ENCODE measurements at regions not wholly inside any gene's neighbourhood (a gene's known extent, or its start where the extent isn't known, plus 50 kb on each side); places are given as distances from the start of the nearest gene placed in this dataset.
"Not testable (repeated sequence)": the region's sequence is repeated elsewhere in the genome, so short reads cannot be mapped to it uniquely, and the experiment has no call there.

- no peak for DNase-seq
Observed at GRCh38 chr14:44453433-44454171, 53.5 kb downstream of the FSCB start.

- DNase-seq, result not testable (repeated sequence)
Observed at GRCh38 chr14:44450232-44450631, 56.9 kb downstream of the FSCB start.

DNA sequence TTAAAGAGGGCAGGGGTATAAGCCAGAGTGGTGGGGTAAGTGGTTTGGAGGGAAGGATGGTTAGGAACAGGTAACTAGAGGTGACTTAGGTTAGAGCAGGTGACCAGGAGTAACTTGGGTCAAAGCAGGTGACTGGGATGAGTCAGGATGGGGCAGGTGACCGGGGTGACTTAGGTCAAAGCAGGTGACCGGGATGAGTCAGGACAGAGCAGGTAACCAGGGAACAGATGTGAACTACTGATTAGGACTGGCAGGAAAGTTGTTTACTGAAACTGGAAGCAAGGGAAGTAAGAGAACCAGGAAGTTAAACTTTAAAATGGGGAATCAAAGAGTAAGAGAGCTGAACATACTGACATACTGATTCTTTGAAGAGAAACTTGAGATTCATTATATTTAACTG lies 57.4 kb downstream of the FSCB start:
- no peak for DNase-seq

DNA sequence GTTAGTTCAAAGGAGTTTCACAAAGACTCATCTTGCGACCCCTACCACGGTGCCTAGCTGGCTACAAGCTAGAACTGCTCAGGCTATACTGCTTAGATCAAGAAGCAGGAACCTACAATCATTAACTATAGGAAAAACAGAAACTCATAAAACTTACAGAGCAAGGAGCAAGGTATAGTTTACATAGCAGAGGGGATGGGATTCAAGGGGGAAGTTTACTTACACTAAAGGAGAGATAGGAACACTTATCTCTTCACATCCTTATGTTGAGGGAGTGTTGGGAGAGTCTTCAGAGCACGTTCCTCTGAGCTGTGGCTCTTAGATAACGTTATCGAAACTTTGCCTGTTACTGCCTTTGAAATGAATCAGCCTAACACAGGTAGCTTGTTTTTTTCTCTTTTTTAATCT lies 58.1 kb downstream of the FSCB start:
- DNase-seq, result no peak

DNA sequence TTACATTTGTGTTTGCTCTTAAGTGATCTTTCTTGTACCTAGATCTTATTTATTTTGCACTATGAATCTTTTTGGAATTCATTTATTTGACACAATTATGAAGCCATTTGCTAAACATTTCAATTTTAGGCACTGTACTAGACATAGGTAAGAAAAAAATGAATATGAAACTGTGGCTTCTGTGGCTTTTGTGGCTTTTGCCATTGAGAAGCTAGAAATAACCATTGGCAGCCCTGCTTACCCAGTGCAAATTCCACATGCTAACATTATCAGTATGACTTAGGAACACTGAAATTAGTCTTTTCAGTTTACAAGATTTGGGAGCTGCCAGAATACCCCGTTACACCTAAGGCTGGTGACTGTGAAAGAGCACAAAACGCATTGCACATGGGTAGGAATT lies 60.1 kb downstream of the FSCB start:
- no peak for DNase-seq

GRCh38 chr14:44444454-44444853 lies 62.6 kb downstream of the FSCB start:
- no peak for DNase-seq

DNA sequence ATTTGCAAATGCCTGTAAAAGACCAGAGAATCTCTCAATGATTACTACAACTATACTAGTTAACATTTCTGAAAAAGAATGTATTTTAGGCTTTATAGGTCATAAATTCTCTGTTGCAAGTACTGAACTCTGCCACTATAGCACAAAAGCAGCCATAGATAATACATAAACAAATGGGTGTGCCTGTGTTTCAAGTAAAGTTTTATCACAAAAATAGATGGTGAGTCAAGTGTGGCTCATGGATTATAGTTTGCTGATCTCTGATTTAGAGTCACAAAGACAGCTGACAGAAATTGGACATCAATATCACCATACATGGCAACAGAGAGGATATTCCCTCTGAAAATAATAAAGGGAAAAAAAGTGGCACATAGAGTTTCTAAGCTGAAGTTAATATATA lies 68.1 kb downstream of the FSCB start:
- no peak for DNase-seq

- no peak for DNase-seq
Observed at GRCh38 chr14:44438221-44438620, 68.9 kb downstream of the FSCB start.

DNA sequence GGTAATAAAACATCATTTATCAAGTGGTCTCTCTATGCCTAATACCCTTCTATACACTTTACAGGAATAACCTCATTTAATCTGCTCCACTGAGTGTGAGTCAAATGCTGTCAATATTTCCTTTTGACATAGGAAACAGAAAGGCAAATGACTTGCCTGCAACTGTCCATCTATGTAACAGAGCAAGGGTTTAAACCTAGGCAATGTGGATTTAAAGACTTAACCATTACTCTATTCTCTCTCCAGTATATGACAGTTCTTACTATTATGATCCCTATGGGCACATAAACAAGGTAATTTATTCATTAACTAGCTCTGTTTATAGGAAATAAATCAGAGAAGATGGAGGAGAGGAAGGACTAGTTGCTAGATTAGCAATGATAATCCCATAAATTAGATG lies 70.6 kb downstream of the FSCB start:
- no peak for DNase-seq

DNA sequence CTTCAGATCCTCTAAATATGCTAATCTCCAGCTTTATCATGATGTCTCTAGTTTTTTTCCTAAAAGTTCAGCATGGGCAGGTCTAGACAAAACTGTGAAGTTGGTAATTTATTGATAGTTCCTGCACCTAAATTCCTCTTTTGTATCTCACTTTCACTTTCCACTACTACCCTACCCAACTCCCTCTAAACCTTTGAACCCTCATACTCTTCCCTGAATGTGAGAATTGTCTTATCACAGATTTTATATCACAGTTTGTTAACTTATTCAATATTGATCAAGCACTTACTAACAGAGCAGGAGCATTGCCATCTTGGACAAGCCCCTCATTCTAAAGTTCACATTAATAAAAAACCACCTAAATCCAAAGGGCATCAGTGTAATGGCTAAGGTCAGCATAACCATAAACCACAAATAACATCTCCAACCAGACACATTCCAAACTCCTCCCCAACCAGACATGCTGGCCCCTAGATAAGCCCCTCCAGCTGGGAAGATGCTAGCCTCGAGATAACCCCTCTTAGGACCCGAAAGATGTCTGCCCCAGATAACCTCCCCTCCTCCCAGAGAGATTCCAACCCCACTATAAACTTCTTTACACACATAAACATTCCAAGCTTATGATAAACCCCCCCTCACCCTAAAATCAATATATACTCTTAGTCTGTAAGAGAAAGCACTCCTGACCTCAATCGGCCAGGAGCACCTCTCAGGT lies 78.7 kb downstream of the FSCB start:
- DNase-seq, result no peak

- no peak for DNase-seq
Observed at GRCh38 chr14:44422699-44423098, 84.4 kb downstream of the FSCB start.

GRCh38 chr14:44420226-44420625 lies 86.9 kb downstream of the FSCB start:
- DNase-seq, result no peak

GRCh38 chr14:44418856-44419255 lies 88.2 kb downstream of the FSCB start:
- DNase-seq, result no peak

GRCh38 chr14:44417809-44418208 lies 89.3 kb downstream of the FSCB start:
- no peak for DNase-seq

DNA sequence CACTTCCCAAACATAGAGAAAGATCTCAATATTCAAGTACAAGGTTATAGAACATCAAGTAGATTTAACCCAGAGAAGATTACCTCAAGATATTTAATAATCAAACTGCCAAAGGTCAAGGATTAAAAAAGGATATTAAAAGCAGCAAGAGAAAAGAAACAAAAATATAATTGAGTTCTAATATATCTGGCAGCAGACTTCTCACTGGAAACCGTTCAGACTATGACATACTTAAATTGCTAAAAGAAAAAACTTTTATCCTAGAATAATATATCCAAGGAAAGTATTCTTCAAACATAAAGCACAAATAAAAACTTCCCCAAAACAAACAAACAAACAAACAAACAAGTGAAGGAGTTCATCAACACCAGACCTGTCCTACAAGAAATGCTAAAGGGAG lies 92.4 kb downstream of the FSCB start:
- no peak for DNase-seq

GRCh38 chr14:44412858-44413569 lies 94.1 kb downstream of the FSCB start:
- no peak for DNase-seq

- no peak for DNase-seq
Observed at GRCh38 chr14:44405011-44405486, 102.0 kb downstream of the FSCB start.

- no peak for DNase-seq
Observed at GRCh38 chr14:44404599-44404998, 102.5 kb downstream of the FSCB start.

DNA sequence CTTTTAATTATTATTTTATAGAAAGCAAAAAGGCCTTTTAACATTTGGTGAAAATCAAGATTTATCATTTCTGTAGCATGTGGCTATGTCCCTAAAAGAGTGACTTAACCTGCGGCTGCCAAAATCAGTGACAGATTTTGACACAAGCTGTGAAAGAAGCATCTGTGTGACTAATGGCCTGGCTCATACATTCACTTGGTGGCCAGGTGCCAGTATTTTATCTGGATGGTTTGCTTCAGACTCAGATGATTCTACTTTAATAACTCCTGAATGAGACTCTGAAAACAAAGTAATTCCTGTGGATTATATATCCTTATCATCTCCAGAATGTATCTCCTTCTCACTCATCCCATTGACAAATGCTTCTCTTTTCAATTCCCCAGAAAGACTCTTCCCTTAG lies 103.0 kb downstream of the FSCB start:
- no peak for DNase-seq

- DNase-seq, result no peak
Observed at GRCh38 chr14:44403193-44403592, 103.9 kb downstream of the FSCB start.

DNA sequence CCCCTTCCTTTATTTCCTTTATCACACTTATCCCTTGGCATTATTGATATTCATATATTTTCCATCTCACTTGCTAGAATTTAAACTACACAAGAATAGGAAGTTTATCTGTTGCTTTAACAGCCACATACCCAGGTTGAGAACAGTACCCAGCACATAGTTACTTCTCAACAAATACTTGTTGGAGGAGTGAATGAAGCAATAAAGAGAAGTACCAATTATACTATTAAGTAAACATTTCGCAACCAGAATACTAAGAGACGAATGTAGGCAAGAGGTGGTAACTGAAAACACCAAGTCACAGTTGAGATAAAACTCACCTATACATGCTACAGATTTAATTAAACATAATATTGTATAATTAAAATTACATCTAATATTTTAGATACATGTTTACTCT lies 110.9 kb downstream of the FSCB start:
- DNase-seq, result no peak

DNA sequence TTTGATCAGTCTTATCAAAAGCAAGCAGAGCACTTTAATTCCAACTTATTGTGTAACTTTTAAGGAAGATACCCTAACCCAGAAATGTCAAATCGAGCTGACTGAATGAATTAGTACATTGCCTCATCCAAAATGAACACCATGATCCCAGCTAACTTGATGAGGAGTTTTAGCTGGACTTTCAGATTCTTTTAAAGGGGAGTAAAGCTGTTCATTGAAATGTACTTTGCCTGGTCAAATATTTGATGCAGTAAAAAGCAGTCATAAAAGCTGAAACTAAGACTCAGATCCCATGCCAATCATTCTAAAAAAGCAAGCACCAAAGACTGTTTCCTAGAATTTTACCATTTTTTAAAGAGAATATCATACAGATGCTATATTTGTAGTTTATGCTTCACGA lies 114.1 kb downstream of the FSCB start:
- no peak for DNase-seq

GRCh38 chr14:44388306-44388705 lies 118.8 kb downstream of the FSCB start:
- DNase-seq, result no peak

- DNase-seq, result no peak
Observed at GRCh38 chr14:44385906-44386305, 121.2 kb downstream of the FSCB start.
